ENCODE measurements at regions not wholly inside any gene's neighbourhood (a gene's known extent, or its start where the extent isn't known, plus 50 kb on each side); places are given as distances from the start of the nearest gene placed in this dataset.

GRCh38 chr6:22206106-22206505, 90.7 kb downstream of the PRL start (continued):
- TF ChIP-seq TEAD4 (IDR thresholded peaks at IDR 0.05; ENCODE audit: borderline replicate concordance, insufficient read depth) (no peak), RXRA (IDR thresholded peaks at IDR 0.05; ENCODE audit: borderline replicate concordance, low read depth) (no peak), GABPA (IDR thresholded peaks at IDR 0.05; ENCODE audit: low read depth) (no peak)
- TF ChIP-seq, protein P1, sequence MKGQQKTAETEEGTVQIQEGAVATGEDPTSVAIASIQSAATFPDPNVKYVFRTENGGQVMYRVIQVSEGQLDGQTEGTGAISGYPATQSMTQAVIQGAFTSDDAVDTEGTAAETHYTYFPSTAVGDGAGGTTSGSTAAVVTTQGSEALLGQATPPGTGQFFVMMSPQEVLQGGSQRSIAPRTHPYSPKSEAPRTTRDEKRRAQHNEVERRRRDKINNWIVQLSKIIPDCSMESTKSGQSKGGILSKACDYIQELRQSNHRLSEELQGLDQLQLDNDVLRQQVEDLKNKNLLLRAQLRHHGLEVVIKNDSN (IDR thresholded peaks at IDR 0.05; ENCODE audit: borderline replicate concordance, low read depth): no peak

DNA sequence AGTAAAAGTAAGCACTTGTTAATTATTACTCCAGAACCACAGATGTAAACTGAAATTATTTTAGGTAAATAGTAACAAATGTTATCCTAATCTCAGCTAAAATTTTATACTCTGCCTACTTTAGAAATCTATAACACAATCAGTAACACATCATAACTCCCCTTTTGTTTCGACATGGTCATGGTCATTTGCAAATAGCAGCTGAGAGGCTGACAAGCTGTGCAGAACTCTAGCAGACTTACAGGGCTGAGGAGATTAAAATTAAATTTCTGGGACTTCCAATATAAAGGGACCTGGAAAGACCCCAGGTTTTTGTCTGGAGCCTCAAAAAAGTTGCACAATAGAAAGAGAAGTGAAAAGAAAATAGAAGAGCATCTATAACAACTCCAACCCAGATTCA, 88.8 kb downstream of the PRL start:
- H3F3A ChIP-seq (replicated peaks; ENCODE audit: insufficient read depth): no peaks in the 10 kb centered on the region
- H3K9me3 ChIP-seq: no peaks in the 10 kb centered on the region
- H3K4me3 ChIP-seq (ENCODE audit: low read depth in 2 of 2, low read length in 1 of 2): no peak overlapping the region
- H3K27me3 ChIP-seq (ENCODE audit: insufficient read depth): no peaks in the 10 kb centered on the region
- no peak for DNase-seq
- H3K4me1 ChIP-seq (ENCODE audit: control insufficient read depth in 1 of 2, insufficient read depth in 2 of 2, low read depth in 1 of 2, low read length in 1 of 2): no peaks in the 10 kb centered on the region; a peak in 1 of 4 replicates
- no peak overlapping the region for H3K27ac ChIP-seq (ENCODE audit: low read depth in 2 of 2, low read length in 1 of 2)
- H2AFZ ChIP-seq (ENCODE audit: low read depth): no peak overlapping the region
- no peaks in the 10 kb centered on the region for H4K20me1 ChIP-seq (ENCODE audit: insufficient read depth)
- ChIA-PET CTCF (no interaction called here), POLR2A (no interaction called here)
- 81% methylated on average over 1 of the region's 1 CpG for WGBS (ENCODE audit: low lambda C conversion rate)
- no peaks in the 10 kb centered on the region for H3K9me2 ChIP-seq
- TF ChIP-seq RCOR1 (IDR thresholded peaks at IDR 0.05; ENCODE audit: low read length): no peak
- no peak for TF ChIP-seq MEF2A (IDR thresholded peaks at IDR 0.05; ENCODE audit: borderline replicate concordance, low read depth)
- no peak for TF ChIP-seq FOXJ3 (CRISPR knock-in tag; IDR thresholded peaks at IDR 0.05)
- no peak for TF ChIP-seq REST (IDR thresholded peaks at IDR 0.05; ENCODE audit: low read depth, low read length)
- TF ChIP-seq NFIC (IDR thresholded peaks at IDR 0.05; ENCODE audit: borderline replicate concordance): no peak
- TF ChIP-seq CHD2 (IDR thresholded peaks at IDR 0.05; ENCODE audit: low read length, partially characterized antibody): no peak
- no peak for TF ChIP-seq POLR2AphosphoS5 (IDR thresholded peaks at IDR 0.05; ENCODE audit: low read depth, low read length)
- TF ChIP-seq EP300 (IDR thresholded peaks at IDR 0.05; ENCODE audit: borderline replicate concordance in 1 of 2, low read depth in 1 of 2, low read length in 1 of 2): no peak
- TF ChIP-seq JUND (IDR thresholded peaks at IDR 0.05): no peak
- TF ChIP-seq MXI1 (IDR thresholded peaks at IDR 0.05; ENCODE audit: low read depth, low read length): no peak
- TF ChIP-seq RFX5 (IDR thresholded peaks at IDR 0.05; ENCODE audit: low read length): no peak
- TF ChIP-seq, protein P1 (IDR thresholded peaks at IDR 0.05; ENCODE audit: borderline replicate concordance, low read depth): no peak
- TF ChIP-seq ELF1 (IDR thresholded peaks at IDR 0.05): no peak
- TF ChIP-seq USF2 (IDR thresholded peaks at IDR 0.05; ENCODE audit: borderline replicate concordance, low read depth, low read length): no peak
- TF ChIP-seq GABPA (IDR thresholded peaks at IDR 0.05; ENCODE audit: low read depth): no peak
- TF ChIP-seq TCF12 (IDR thresholded peaks at IDR 0.05): no peak
- no peak for TF ChIP-seq GATA2 (CRISPR knock-in tag; IDR thresholded peaks at IDR 0.05)
- no peak for TF ChIP-seq RXRA (IDR thresholded peaks at IDR 0.05; ENCODE audit: borderline replicate concordance, low read depth)
- no peak for TF ChIP-seq TAF1 (IDR thresholded peaks at IDR 0.05; ENCODE audit: borderline replicate concordance, low read depth, low read length)
- no peak overlapping the region for H3K9ac ChIP-seq
- no peak overlapping the region for H3K4me2 ChIP-seq
- no peaks in the 10 kb centered on the region for H3K79me2 ChIP-seq (ENCODE audit: insufficient read depth)
- H3K36me3 ChIP-seq (replicated peaks in 1 of 2; ENCODE audit: control insufficient read depth in 1 of 2, insufficient read depth in 2 of 2, low read length in 1 of 2): peaks cover 0 to 4% of the 10 kb centered on the region in 2 experiments
